Mesothelial cell of epicardium (in vitro differentiated cells): ENCODE measurements at regions not wholly inside any gene's neighbourhood (a gene's known extent, or its start where the extent isn't known, plus 50 kb on each side); places are given as distances from the start of the nearest gene placed in this dataset.

Experiments used
- DNase-seq, 2 experiments: peaks; one replicate each; pipeline ENCODE4 v3.0.0; 2021; ENCODE audit warnings: low spot score in 2 of 2; ENCODE audit not compliant: unreplicated experiment in 2 of 2
- H3K27ac Mint-ChIP-seq: 2 replicates; pipeline ENCODE4 v1.8.0; 2021; ENCODE audit warnings: mixed read lengths
- H3K27me3 Mint-ChIP-seq: 2 replicates; pipeline ENCODE4 v1.8.0; 2021; ENCODE audit warnings: low read depth, mixed read lengths
- H3K36me3 Mint-ChIP-seq: 2 replicates; pipeline ENCODE4 v1.8.0; 2021; ENCODE audit warnings: mixed read lengths
- H3K4me1 Mint-ChIP-seq: 2 replicates; pipeline ENCODE4 v1.8.0; 2021; ENCODE audit warnings: mixed read lengths
- H3K4me3 Mint-ChIP-seq: 2 replicates; pipeline ENCODE4 v1.8.0; 2021; ENCODE audit warnings: mild to moderate bottlenecking, moderate library complexity, mixed read lengths
- H3K9me3 Mint-ChIP-seq: 2 replicates; pipeline ENCODE4 v1.8.0; 2021; ENCODE audit warnings: mixed read lengths
- CTCF ChIP-seq: fragments of 200-600 bp; sonication (generic); IDR thresholded peaks from one replicate; pipeline ENCODE4 v1.5.0; 2021; ENCODE audit warnings: antibody characterized with exemption; ENCODE audit not compliant: unreplicated experiment

- Mint-ChIP-seq H3K4me3 (no peak overlapping the region), H3K27ac (no peak overlapping the region), H3K4me1 (peaks cover 6% of the 10 kb centered on the region), H3K9me3 (no peaks in the 10 kb centered on the region), H3K27me3 (no peaks in the 10 kb centered on the region), H3K36me3 (no peaks in the 10 kb centered on the region)
- DNase-seq, result no peak
- no peak for TF ChIP-seq CTCF
Observed at GRCh38 chr13:50244355-50244712, 229.1 kb downstream of the KCNRG start.

- no peaks in the 10 kb centered on the region for H3K36me3 Mint-ChIP-seq
- H3K9me3 Mint-ChIP-seq, result no peaks in the 10 kb centered on the region
- H3K27ac Mint-ChIP-seq, result no peak overlapping the region
- peaks cover 6% of the 10 kb centered on the region for H3K4me1 Mint-ChIP-seq
- DNase-seq, result no peak
- H3K4me3 Mint-ChIP-seq, result no peak overlapping the region
- no peak for TF ChIP-seq CTCF
- H3K27me3 Mint-ChIP-seq, result no peaks in the 10 kb centered on the region
Observed at GRCh38 chr13:50244713-50245574, 229.7 kb downstream of the KCNRG start.

- Mint-ChIP-seq H3K4me1 (peaks cover 3% of the 10 kb centered on the region), H3K4me3 (no peak overlapping the region), H3K36me3 (no peaks in the 10 kb centered on the region), H3K27me3 (no peaks in the 10 kb centered on the region), H3K27ac (no peak overlapping the region), H3K9me3 (no peaks in the 10 kb centered on the region)
- no peak for DNase-seq
- TF ChIP-seq CTCF, result no peak
Observed at GRCh38 chr13:50247223-50247622, 232.0 kb downstream of the KCNRG start.

- DNase-seq, result no peak
- TF ChIP-seq CTCF, result no peak
- Mint-ChIP-seq H3K36me3 (no peaks in the 10 kb centered on the region), H3K27ac (no peak overlapping the region), H3K4me1 (peaks cover 2% of the 10 kb centered on the region), H3K4me3 (no peak overlapping the region), H3K27me3 (no peaks in the 10 kb centered on the region), H3K9me3 (no peaks in the 10 kb centered on the region)
Observed at GRCh38 chr13:50248516-50249143, 233.4 kb downstream of the KCNRG start.

GRCh38 chr13:50249144-50249521 lies 233.9 kb downstream of the KCNRG start:
- no peak for DNase-seq
- no peaks in the 10 kb centered on the region for H3K9me3 Mint-ChIP-seq
- H3K4me3 Mint-ChIP-seq, result no peak overlapping the region
- no peaks in the 10 kb centered on the region for H3K27me3 Mint-ChIP-seq
- no peak for TF ChIP-seq CTCF
- no peaks in the 10 kb centered on the region for H3K36me3 Mint-ChIP-seq
- no peak overlapping the region for H3K27ac Mint-ChIP-seq
- H3K4me1 Mint-ChIP-seq, result peaks cover 2% of the 10 kb centered on the region
